Fibroblast of mammary gland (primary cell): ENCODE measurements at regions not wholly inside any gene's neighbourhood (a gene's known extent, or its start where the extent isn't known, plus 50 kb on each side); places are given as distances from the start of the nearest gene placed in this dataset.

Experiments
- DNase-seq: peaks from one replicate; pipeline ENCODE4 v3.0.0-alpha.2; 2010; ENCODE audit warnings: low read depth
- H3K4me3 ChIP-seq: 2 replicates; pipeline ENCODE4 v1.5.1; 2011; ENCODE audit warnings: low read depth, mild to moderate bottlenecking, low read length, moderate library complexity; ENCODE audit not compliant: control insufficient read depth
- CTCF ChIP-seq: conservative IDR thresholded peaks from 2 replicates; pipeline ENCODE4 v1.5.1; 2011; ENCODE audit warnings: low read depth, low read length, inconsistent platforms; ENCODE audit not compliant: control insufficient read depth, insufficient read depth

DNA sequence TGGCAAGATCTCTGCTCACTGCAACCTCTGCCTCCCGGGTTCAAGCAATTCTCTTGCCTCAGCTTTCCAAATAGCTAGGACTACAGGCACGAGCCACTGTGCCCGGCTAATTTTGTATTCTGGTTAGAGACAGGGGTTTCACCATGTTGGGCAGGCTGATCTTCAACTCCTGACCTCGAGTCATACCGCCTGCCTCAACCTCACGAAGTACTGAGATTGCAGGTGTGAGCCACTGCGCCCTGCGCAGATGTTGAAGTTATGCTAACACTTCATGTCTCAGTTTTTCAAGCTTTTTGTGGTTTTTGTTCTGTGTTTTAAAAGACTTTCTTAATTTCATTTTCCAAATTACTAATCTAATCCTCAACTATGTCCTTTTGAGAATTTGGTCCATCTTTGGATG is 154.4 kb upstream of the TLL1 start:
- TF ChIP-seq CTCF: no peak
- no peak overlapping the region for H3K4me3 ChIP-seq
- no peak for DNase-seq

GRCh38 chr4:165720411-165721082 is 152.5 kb upstream of the TLL1 start:
- no peak overlapping the region for H3K4me3 ChIP-seq
- TF ChIP-seq CTCF: no peak
- no peak for DNase-seq

- DNase-seq: no peak
- no peak for TF ChIP-seq CTCF
- H3K4me3 ChIP-seq: no peak overlapping the region
These were observed 151.2 kb upstream of the TLL1 start for GRCh38 chr4:165721815-165722214.

GRCh38 chr4:165723051-165723795 is 149.8 kb upstream of the TLL1 start:
- DNase-seq: peak; percentile 30
- H3K4me3 ChIP-seq: no peak overlapping the region
- no peak for TF ChIP-seq CTCF

DNA sequence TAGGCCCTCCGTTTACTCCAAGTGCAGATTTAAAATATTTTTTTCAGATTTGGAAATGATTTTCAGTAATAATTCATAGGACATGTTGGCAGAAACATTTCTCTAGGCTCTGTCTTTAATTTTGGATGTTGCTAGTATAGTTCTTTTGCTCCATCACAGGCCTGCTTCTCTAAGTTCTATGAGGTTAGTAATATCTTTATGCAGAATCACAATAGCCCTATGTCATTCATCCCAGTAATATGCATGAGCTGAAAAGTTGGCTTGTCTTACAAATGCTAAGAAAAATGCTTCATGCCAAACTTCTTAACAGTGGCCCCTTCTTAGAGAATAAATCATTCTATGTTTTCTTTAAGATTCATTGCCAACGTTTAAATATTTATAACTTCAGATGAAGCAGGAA is 148.3 kb upstream of the TLL1 start:
- no peak for DNase-seq
- H3K4me3 ChIP-seq: no peak overlapping the region

DNA sequence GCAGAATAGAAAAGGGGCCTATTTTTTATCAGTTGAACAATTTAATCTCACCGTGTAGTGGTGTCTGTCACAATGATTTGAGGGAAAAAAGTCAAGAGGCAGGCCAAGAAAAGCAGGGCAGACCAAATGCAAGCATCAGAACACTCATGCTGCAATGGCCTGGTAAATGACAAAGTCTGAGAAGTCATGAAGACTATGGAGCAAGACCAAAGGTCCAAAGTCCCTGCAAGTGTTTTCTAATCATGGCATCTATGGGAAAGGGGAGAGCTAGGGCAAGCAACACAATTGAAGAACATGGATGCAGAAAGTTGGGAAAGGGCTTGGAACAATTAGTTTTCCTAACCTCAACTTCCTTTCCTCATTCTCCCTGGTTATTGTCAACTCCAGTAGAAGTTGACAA is 147.7 kb upstream of the TLL1 start:
- no peak for DNase-seq
- no peak for TF ChIP-seq CTCF
- H3K4me3 ChIP-seq: no peak overlapping the region

More for the DNA sequence above, 148.3 kb upstream of the TLL1 start:
- TF ChIP-seq CTCF: no peak

DNA sequence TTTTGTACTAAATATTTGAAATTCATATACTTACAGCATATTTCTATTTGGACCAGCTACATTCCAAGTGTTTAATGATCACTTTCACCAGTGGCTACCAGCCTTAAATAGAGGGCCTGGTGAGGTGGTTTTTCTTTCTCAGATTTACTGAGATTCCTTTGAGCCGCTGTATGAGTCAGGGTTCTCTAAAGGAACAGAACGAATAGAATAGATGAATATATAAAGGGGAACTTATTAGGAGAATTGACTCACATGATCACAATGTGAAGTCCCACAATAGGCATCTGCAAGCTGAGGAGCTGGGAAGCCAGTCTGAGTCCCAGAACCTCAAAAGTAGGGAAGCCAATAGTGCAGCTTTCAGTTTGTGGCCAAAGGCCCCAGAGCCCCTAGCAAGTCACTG is 146.2 kb upstream of the TLL1 start:
- no peak overlapping the region for H3K4me3 ChIP-seq
- DNase-seq: peak; percentile 46
- no peak for TF ChIP-seq CTCF
